ENCODE measurements at regions not wholly inside any gene's neighbourhood (a gene's known extent, or its start where the extent isn't known, plus 50 kb on each side); places are given as distances from the start of the nearest gene placed in this dataset.
"Not testable (repeated sequence)": the region's sequence is repeated elsewhere in the genome, so short reads cannot be mapped to it uniquely, and the experiment has no call there.

DNA sequence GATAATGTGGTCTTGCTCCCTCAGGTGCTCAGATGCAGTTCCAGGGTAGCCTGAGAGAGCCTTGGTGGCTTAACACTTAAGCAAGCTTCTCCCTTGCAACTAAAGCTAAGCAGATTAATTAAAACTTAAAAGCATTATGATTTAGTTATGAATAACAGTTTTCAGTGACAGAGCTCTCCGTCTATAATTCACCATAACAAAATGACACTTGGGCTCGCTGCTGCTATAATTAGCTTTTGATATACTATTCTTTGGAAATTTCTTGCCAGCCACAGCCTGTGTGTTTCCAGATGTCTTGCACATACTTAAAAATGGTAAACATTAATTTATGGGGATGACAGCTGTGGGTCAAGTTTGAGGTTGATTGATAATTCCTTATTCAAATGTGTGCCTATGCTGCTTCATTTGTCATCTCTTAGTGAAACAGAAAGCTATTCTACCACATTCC is 380.5 kb downstream of the TFAP2B start:
- no peaks in the 10 kb centered on the region for H3K4me1 ChIP-seq (ENCODE audit: control insufficient read depth, low read length)
- TF ChIP-seq EZH2phosphoT487 (IDR thresholded peaks at IDR 0.05; ENCODE audit: borderline replicate concordance, low read length): no peak
- TF ChIP-seq, protein P1, sequence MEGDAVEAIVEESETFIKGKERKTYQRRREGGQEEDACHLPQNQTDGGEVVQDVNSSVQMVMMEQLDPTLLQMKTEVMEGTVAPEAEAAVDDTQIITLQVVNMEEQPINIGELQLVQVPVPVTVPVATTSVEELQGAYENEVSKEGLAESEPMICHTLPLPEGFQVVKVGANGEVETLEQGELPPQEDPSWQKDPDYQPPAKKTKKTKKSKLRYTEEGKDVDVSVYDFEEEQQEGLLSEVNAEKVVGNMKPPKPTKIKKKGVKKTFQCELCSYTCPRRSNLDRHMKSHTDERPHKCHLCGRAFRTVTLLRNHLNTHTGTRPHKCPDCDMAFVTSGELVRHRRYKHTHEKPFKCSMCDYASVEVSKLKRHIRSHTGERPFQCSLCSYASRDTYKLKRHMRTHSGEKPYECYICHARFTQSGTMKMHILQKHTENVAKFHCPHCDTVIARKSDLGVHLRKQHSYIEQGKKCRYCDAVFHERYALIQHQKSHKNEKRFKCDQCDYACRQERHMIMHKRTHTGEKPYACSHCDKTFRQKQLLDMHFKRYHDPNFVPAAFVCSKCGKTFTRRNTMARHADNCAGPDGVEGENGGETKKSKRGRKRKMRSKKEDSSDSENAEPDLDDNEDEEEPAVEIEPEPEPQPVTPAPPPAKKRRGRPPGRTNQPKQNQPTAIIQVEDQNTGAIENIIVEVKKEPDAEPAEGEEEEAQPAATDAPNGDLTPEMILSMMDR (IDR thresholded peaks at IDR 0.05; ENCODE audit: low read depth, low read length, poor library complexity, severe bottlenecking): no peak
- no peak overlapping the region for H3K27ac ChIP-seq (ENCODE audit: low read depth, low read length)
- no peaks in the 10 kb centered on the region for H3K9me3 ChIP-seq (ENCODE audit: control insufficient read depth, insufficient read depth, low read length)
- no peak overlapping the region for H3K4me2 ChIP-seq (ENCODE audit: low read length)
- no peaks in the 10 kb centered on the region for H3K9me2 ChIP-seq (replicated peaks; ENCODE audit: control insufficient read depth, low read length)
- no peaks in the 10 kb centered on the region for H4K20me1 ChIP-seq (ENCODE audit: control insufficient read depth, insufficient read depth, low read depth, low read length)
- H3K4me3 ChIP-seq (ENCODE audit: low read length): no peak overlapping the region
- no peaks in the 10 kb centered on the region for H3K36me3 ChIP-seq (ENCODE audit: control insufficient read depth, low read length)
- no peaks in the 10 kb centered on the region for H3K27me3 ChIP-seq (ENCODE audit: control insufficient read depth, low read length)
- no peaks in the 10 kb centered on the region for H3K79me2 ChIP-seq (ENCODE audit: control insufficient read depth, low read length)
- H3F3A ChIP-seq (ENCODE audit: control insufficient read depth, insufficient read depth): no peaks in the 10 kb centered on the region

- H3K4me1 ChIP-seq (ENCODE audit: control insufficient read depth, low read length): no peaks in the 10 kb centered on the region
- H3K27ac ChIP-seq (ENCODE audit: low read depth, low read length): no peak overlapping the region
- no peaks in the 10 kb centered on the region for H4K20me1 ChIP-seq (ENCODE audit: control insufficient read depth, insufficient read depth, low read depth, low read length)
- no peaks in the 10 kb centered on the region for H3K9me3 ChIP-seq (ENCODE audit: control insufficient read depth, insufficient read depth, low read length)
- no peaks in the 10 kb centered on the region for H3K27me3 ChIP-seq (ENCODE audit: control insufficient read depth, low read length)
- H3K79me2 ChIP-seq (ENCODE audit: control insufficient read depth, low read length): no peaks in the 10 kb centered on the region
- TF ChIP-seq, protein P1 (IDR thresholded peaks at IDR 0.05; ENCODE audit: low read depth, low read length, poor library complexity, severe bottlenecking): no peak
- no peak overlapping the region for H3K4me3 ChIP-seq (ENCODE audit: low read length)
- H3F3A ChIP-seq (ENCODE audit: control insufficient read depth, insufficient read depth): no peaks in the 10 kb centered on the region
- H3K4me2 ChIP-seq (ENCODE audit: low read length): no peak overlapping the region
- no peaks in the 10 kb centered on the region for H3K9me2 ChIP-seq (replicated peaks; ENCODE audit: control insufficient read depth, low read length)
- H3K36me3 ChIP-seq (ENCODE audit: control insufficient read depth, low read length): no peaks in the 10 kb centered on the region
Observed at GRCh38 chr6:51199733-51200260, 381.1 kb downstream of the TFAP2B start.

DNA sequence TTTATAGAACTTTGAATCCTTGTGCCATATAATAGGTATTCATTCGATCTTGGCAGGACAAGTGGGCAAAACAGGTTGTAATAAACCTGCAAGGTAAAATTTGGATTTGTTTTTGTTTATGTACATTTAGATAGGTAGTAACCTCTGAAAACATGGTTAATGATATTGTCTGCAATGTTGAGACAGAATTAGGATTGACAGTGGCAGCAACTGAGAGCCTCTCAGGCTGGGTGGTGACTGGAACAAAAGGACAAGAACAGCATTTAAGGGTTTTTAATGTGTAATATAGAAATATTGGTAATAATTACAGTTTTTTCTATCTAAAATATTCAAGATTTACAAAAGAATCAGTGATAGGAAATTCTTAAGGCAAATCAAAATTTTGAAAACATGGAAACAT is 382.0 kb downstream of the TFAP2B start:
- H3K4me3 ChIP-seq (ENCODE audit: low read length): no peak overlapping the region
- H3K27me3 ChIP-seq (ENCODE audit: control insufficient read depth, low read length): no peaks in the 10 kb centered on the region
- no peaks in the 10 kb centered on the region for H3K9me3 ChIP-seq (ENCODE audit: control insufficient read depth, insufficient read depth, low read length)
- H4K20me1 ChIP-seq (ENCODE audit: control insufficient read depth, insufficient read depth, low read depth, low read length): no peaks in the 10 kb centered on the region
- H3F3A ChIP-seq (ENCODE audit: control insufficient read depth, insufficient read depth): no peaks in the 10 kb centered on the region
- no peaks in the 10 kb centered on the region for H3K79me2 ChIP-seq (ENCODE audit: control insufficient read depth, low read length)
- H3K4me1 ChIP-seq (ENCODE audit: control insufficient read depth, low read length): no peaks in the 10 kb centered on the region
- TF ChIP-seq EZH2phosphoT487 (IDR thresholded peaks at IDR 0.05; ENCODE audit: borderline replicate concordance, low read length): no peak
- TF ChIP-seq, protein P1 (IDR thresholded peaks at IDR 0.05; ENCODE audit: low read depth, low read length, poor library complexity, severe bottlenecking): no peak
- no peak overlapping the region for H3K27ac ChIP-seq (ENCODE audit: low read depth, low read length)
- no peaks in the 10 kb centered on the region for H3K36me3 ChIP-seq (ENCODE audit: control insufficient read depth, low read length)
- no peak overlapping the region for H3K4me2 ChIP-seq (ENCODE audit: low read length)
- no peaks in the 10 kb centered on the region for H3K9me2 ChIP-seq (replicated peaks; ENCODE audit: control insufficient read depth, low read length)

- not testable (repeated sequence) for H4K20me1 ChIP-seq (ENCODE audit: control insufficient read depth, insufficient read depth, low read depth, low read length); H3K27me3 ChIP-seq (ENCODE audit: control insufficient read depth, low read length); H3K9me3 ChIP-seq (ENCODE audit: control insufficient read depth, insufficient read depth, low read length); H3K27ac ChIP-seq (ENCODE audit: low read depth, low read length); H3K79me2 ChIP-seq (ENCODE audit: control insufficient read depth, low read length); H3K4me3 ChIP-seq (ENCODE audit: low read length); H3K4me1 ChIP-seq (ENCODE audit: control insufficient read depth, low read length); H3K36me3 ChIP-seq (ENCODE audit: control insufficient read depth, low read length); H3F3A ChIP-seq (ENCODE audit: control insufficient read depth, insufficient read depth); H3K4me2 ChIP-seq (ENCODE audit: low read length); H3K9me2 ChIP-seq (replicated peaks; ENCODE audit: control insufficient read depth, low read length)
Observed at GRCh38 chr6:51202653-51203052, 384.0 kb downstream of the TFAP2B start.
